B cell (primary cell): ENCODE measurements at regions not wholly inside any gene's neighbourhood (a gene's known extent, or its start where the extent isn't known, plus 50 kb on each side); places are given as distances from the start of the nearest gene placed in this dataset.

Experiments
- ATAC-seq: fragments of 200-7000 bp; cut with Tn5 transposase; one replicate; pipeline ENCODE4 v1.10.0; 2021; ENCODE audit warnings: low read depth, mild to moderate bottlenecking, moderate number of reproducible peaks, moderate library complexity
- CTCF ChIA-PET: fragments of 350-600 bp; sonication (Branson Sonifier 250); formaldehyde crosslinking; loops from one replicate; lab custom pipeline; 2021; ENCODE audit warnings: antibody characterized with exemption, inconsistent platforms; lab: Charles Lee
- POLR2A ChIA-PET: fragments of 350-600 bp; sonication (Branson Sonifier 250); formaldehyde crosslinking; loops from one replicate; lab custom pipeline; 2021; ENCODE audit warnings: antibody characterized with exemption; lab: Charles Lee
- DNase-seq: peaks from one replicate; pipeline ENCODE4 v3.0.0; 2013
- H2AFZ ChIP-seq: 2 replicates; pipeline ENCODE4 v1.6.1; 2012; ENCODE audit warnings: mild to moderate bottlenecking, low read depth, low read length; ENCODE audit not compliant: insufficient read depth, poor library complexity, severe bottlenecking
- H3K27ac ChIP-seq, 2 donors: 1 replicate in 1 of 2; 2 replicates in 1 of 2; pipeline ENCODE4 v1.5.1; 2012 to 2013; ENCODE audit warnings: low read length in 2 of 2, mild to moderate bottlenecking in 2 of 2, moderate library complexity in 1 of 2
- H3K27me3 ChIP-seq, 4 experiments: fragments of 200-600 bp in 1 of 4; sonication (generic) in 1 of 4; replicated peaks in 1 of 4; 1 replicate in 2 of 4; 2 replicates in 2 of 4; pipeline versions ENCODE4 v1.6.1 to v1.7.0; 2013 to 2016; ENCODE audit warnings: low read length in 3 of 4, mild to moderate bottlenecking in 2 of 4, mixed read lengths in 1 of 4, moderate library complexity in 1 of 4; ENCODE audit not compliant: insufficient read depth in 4 of 4, control insufficient read depth in 3 of 4; ENCODE audit errors: control extremely low read depth in 1 of 4
- H3K36me3 ChIP-seq, 2 experiments: replicated peaks in 1 of 2; 1 replicate in 1 of 2; 2 replicates in 1 of 2; pipeline versions ENCODE4 v1.6.1 to v1.7.1; 2013; ENCODE audit warnings: low read length in 1 of 2; ENCODE audit not compliant: insufficient read depth in 2 of 2, control insufficient read depth in 1 of 2; ENCODE audit errors: control extremely low read depth in 1 of 2, extremely low read depth in 1 of 2
- H3K4me1 ChIP-seq, 2 donors: fragments of 200-600 bp in 1 of 2; sonication (generic) in 1 of 2; 1 replicate in 1 of 2; 2 replicates in 1 of 2; pipeline versions ENCODE4 v1.5.1 to v1.6.1; 2013 to 2017; ENCODE audit warnings: low read length in 2 of 2; ENCODE audit not compliant: control insufficient read depth in 2 of 2, insufficient read depth in 2 of 2
- H3K4me2 ChIP-seq: replicated peaks from 2 replicates; pipeline ENCODE3; 2012; ENCODE audit warnings: mild to moderate bottlenecking, low read depth, low read length; ENCODE audit not compliant: poor library complexity, severe bottlenecking
- H3K4me3 ChIP-seq, 5 experiments: fragments of 200-600 bp in 1 of 5; sonication (generic) in 1 of 5; 1 replicate in 3 of 5; 2 replicates in 2 of 5; pipeline versions ENCODE4 v1.5.1 to v1.7.0; 2011 to 2016; ENCODE audit warnings: low read length in 4 of 5, mild to moderate bottlenecking in 4 of 5, low read depth in 2 of 5, control low read depth in 1 of 5, moderate library complexity in 1 of 5; ENCODE audit not compliant: insufficient read depth in 1 of 5; ENCODE audit errors: control extremely low read depth in 1 of 5, extremely low read depth in 1 of 5
- H3K79me2 ChIP-seq: fragments of 200-600 bp; sonication (generic); one replicate; pipeline ENCODE4 v1.6.0; 2016; ENCODE audit warnings: low read length; ENCODE audit not compliant: control insufficient read depth, insufficient read depth
- H3K9ac ChIP-seq: fragments of 200-600 bp; sonication (generic); 2 replicates; pipeline ENCODE4 v1.6.1; 2017; ENCODE audit warnings: mild to moderate bottlenecking, low read length, moderate library complexity
- H3K9me3 ChIP-seq, 3 donors: one replicate each; pipeline versions ENCODE4 v1.6.1 to v1.7.1; 2013; ENCODE audit warnings: low read length in 2 of 3; ENCODE audit not compliant: control insufficient read depth in 2 of 3, insufficient read depth in 1 of 3; ENCODE audit errors: control extremely low read depth in 1 of 3
- H4K20me1 ChIP-seq: 2 replicates; pipeline ENCODE4 v1.6.0; 2012; ENCODE audit warnings: mild to moderate bottlenecking, low read length; ENCODE audit not compliant: insufficient read depth, control insufficient read depth, poor library complexity, severe bottlenecking
- H3K27ac Mint-ChIP-seq: one replicate; pipeline ENCODE4 v1.8.0; 2021; ENCODE audit warnings: mixed read lengths
- H3K27me3 Mint-ChIP-seq: one replicate; pipeline ENCODE4 v1.8.0; 2021; ENCODE audit warnings: mixed read lengths
- H3K4me1 Mint-ChIP-seq: one replicate; pipeline ENCODE4 v1.8.0; 2021; ENCODE audit warnings: mixed read lengths
- H3K4me3 Mint-ChIP-seq: one replicate; pipeline ENCODE4 v1.8.0; 2021; ENCODE audit warnings: mixed read lengths
- H3K9me3 Mint-ChIP-seq: one replicate; pipeline ENCODE4 v1.8.0; 2022; ENCODE audit warnings: mixed read lengths; ENCODE audit not compliant: insufficient read depth
- EZH2 ChIP-seq: IDR thresholded peaks from 2 replicates; pipeline ENCODE4 v1.6.1; 2012; ENCODE audit warnings: borderline replicate concordance, low read depth, mild to moderate bottlenecking, moderate library complexity, low read length; ENCODE audit not compliant: insufficient read depth, poor library complexity, severe bottlenecking
- WGBS: methylation state at CpG from one replicate; pipeline ENCODE4 v1.1.5; 2013; ENCODE audit warnings: missing lambda C conversion rate; ENCODE audit not compliant: insufficient coverage; 5-methylcytosine and 5-hydroxymethylcytosine counted together
- intact Hi-C: fragments of 100-400 bp; cut with micrococcal nuclease; formaldehyde crosslinking; loops from one replicate; pipeline ENCODE4 v1.10.0; 2022
- TF ChIP-seq, protein P1 (sequence below): fragments of 200-600 bp; IDR thresholded peaks from one replicate; pipeline ENCODE4 v1.8.0; 2022; ENCODE audit warnings: antibody characterized with exemption, mild to moderate bottlenecking

DNA sequence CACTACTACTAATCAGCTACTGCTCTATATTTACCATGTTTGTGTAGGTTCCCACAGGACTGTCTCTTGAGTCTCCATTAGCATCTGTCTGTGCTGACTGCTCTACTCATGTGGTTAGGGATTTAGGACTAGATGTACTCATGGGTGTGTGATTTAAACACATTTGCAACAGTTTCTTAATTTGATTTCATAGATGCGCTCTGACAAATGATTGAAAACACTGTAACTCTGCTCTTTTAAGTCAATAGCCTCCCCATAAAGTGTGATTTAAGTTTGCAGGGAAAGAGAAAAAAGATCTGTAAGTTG, 809.3 kb downstream of the NCAM2 start:
- no peak for TF ChIP-seq EZH2
- Histone ChIP-seq H3K4me1 (no peaks in the 10 kb centered on the region), H3K9me3 (peaks cover 0 to under 1% (median 0%) of the 10 kb centered on the region in 3 donors), H3K4me3 (no peak overlapping the region), H3K9ac (no peak overlapping the region), H3K36me3 (no peaks in the 10 kb centered on the region), H3K4me2 (no peak overlapping the region), H3K27ac (no peak overlapping the region), H4K20me1 (no peaks in the 10 kb centered on the region), H3K79me2 (no peaks in the 10 kb centered on the region), H2AFZ (no peak overlapping the region), H3K27me3 (no peaks in the 10 kb centered on the region)
- ChIA-PET POLR2A (no interaction called here), CTCF (no interaction called here)
- no peak overlapping the region for H3K27ac Mint-ChIP-seq
- DNase-seq (no peak), ATAC-seq (no peak)
- peaks cover 2% of the 10 kb centered on the region for H3K9me3 Mint-ChIP-seq
- H3K4me1 Mint-ChIP-seq: no peaks in the 10 kb centered on the region
- H3K27me3 Mint-ChIP-seq: no peaks in the 10 kb centered on the region
- no peak overlapping the region for H3K4me3 Mint-ChIP-seq
- no CpG with 5 or more reads among the region's 1 CpG for WGBS
- intact Hi-C loops: no loop called here

DNA sequence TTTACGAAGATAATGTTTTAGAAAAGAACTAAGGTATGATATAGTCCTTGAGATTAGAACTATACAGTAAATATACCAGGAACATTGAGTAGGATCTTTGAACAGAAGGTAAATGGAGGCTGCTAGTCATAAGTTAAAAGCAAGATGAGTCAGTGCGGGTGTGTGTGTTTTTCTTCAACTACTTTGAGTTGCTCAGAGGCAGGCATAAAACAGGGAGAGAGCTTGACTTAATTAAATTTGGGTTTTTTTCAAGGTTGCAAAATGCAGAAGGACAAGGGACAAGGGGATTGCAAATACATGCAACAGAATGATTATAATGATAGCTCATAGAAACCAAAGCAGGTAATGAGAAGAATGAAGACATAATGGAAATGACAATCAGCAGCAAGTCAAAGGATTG, 815.1 kb downstream of the NCAM2 start:
- H3K79me2 ChIP-seq: no peaks in the 10 kb centered on the region
- H3K4me3 ChIP-seq: no peak overlapping the region
- no peaks in the 10 kb centered on the region for H3K36me3 ChIP-seq
- H3K27me3 ChIP-seq: no peaks in the 10 kb centered on the region
- intact Hi-C loops: no loop called here
- TF ChIP-seq, protein P1, sequence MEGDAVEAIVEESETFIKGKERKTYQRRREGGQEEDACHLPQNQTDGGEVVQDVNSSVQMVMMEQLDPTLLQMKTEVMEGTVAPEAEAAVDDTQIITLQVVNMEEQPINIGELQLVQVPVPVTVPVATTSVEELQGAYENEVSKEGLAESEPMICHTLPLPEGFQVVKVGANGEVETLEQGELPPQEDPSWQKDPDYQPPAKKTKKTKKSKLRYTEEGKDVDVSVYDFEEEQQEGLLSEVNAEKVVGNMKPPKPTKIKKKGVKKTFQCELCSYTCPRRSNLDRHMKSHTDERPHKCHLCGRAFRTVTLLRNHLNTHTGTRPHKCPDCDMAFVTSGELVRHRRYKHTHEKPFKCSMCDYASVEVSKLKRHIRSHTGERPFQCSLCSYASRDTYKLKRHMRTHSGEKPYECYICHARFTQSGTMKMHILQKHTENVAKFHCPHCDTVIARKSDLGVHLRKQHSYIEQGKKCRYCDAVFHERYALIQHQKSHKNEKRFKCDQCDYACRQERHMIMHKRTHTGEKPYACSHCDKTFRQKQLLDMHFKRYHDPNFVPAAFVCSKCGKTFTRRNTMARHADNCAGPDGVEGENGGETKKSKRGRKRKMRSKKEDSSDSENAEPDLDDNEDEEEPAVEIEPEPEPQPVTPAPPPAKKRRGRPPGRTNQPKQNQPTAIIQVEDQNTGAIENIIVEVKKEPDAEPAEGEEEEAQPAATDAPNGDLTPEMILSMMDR: no peak
- no peak for TF ChIP-seq EZH2
- no peak overlapping the region for H3K4me3 Mint-ChIP-seq
- CTCF ChIA-PET: no interaction called here
- H3K4me1 ChIP-seq: no peaks in the 10 kb centered on the region
- H3K9ac ChIP-seq: no peak overlapping the region
- peaks cover 0 to 1% (median 0%) of the 10 kb centered on the region in 3 donors for H3K9me3 ChIP-seq
- DNase-seq (no peak), ATAC-seq (no peak)
- POLR2A ChIA-PET: no interaction called here
- H3K27me3 Mint-ChIP-seq: no peaks in the 10 kb centered on the region
- no peak overlapping the region for H3K27ac Mint-ChIP-seq
- H3K4me1 Mint-ChIP-seq: no peaks in the 10 kb centered on the region
- 100% methylated on average over 1 of the region's 2 CpGs for WGBS
- no peak overlapping the region for H2AFZ ChIP-seq
- H3K4me2 ChIP-seq: no peak overlapping the region
- H4K20me1 ChIP-seq: no peaks in the 10 kb centered on the region
- no peaks in the 10 kb centered on the region for H3K9me3 Mint-ChIP-seq
- no peak overlapping the region for H3K27ac ChIP-seq
